Tibial nerve (tissue), 4 donors: ENCODE measurements at regions not wholly inside any gene's neighbourhood (a gene's known extent, or its start where the extent isn't known, plus 50 kb on each side); places are given as distances from the start of the nearest gene placed in this dataset.

Experiments used
- DNase-seq, 2 donors: peaks; one replicate each; pipeline ENCODE4 v3.0.0-alpha.2; 2019; ENCODE audit warnings: low spot score in 2 of 2
- H3K27ac ChIP-seq, 4 donors: fragments of 200-600 bp; sonication (generic) in 3 of 4; one replicate each; pipeline ENCODE4 v1.5.1; 2017 to 2019; ENCODE audit warnings: mild to moderate bottlenecking in 1 of 4
- H3K27me3 ChIP-seq, 2 donors: fragments of 200-600 bp; sonication (generic) in 1 of 2; one replicate each; pipeline versions ENCODE4 v1.5.1 to v1.6.0; 2017 to 2019
- H3K36me3 ChIP-seq, 3 donors: fragments of 200-600 bp; sonication (generic); one replicate each; pipeline ENCODE4 v1.5.1; 2018 to 2019
- H3K4me1 ChIP-seq, 4 donors: fragments of 200-600 bp; sonication (generic) in 3 of 4; one replicate each; pipeline ENCODE4 v1.5.1; 2017 to 2019
- H3K4me3 ChIP-seq, 4 donors: fragments of 200-600 bp; sonication (generic) in 3 of 4; one replicate each; pipeline ENCODE4 v1.5.1; 2017 to 2019; ENCODE audit warnings: mild to moderate bottlenecking in 1 of 4, moderate library complexity in 1 of 4
- H3K9me3 ChIP-seq, 4 donors: fragments of 200-600 bp; sonication (generic) in 3 of 4; one replicate each; pipeline ENCODE4 v1.5.1; 2017 to 2019
- EP300 ChIP-seq, 2 donors: sonication (generic); formaldehyde crosslinking; IDR thresholded peaks; one replicate each; pipeline ENCODE4 v1.6.1; 2017; ENCODE audit warnings: antibody characterized with exemption in 2 of 2, mild to moderate bottlenecking in 1 of 2
- POLR2A ChIP-seq, 2 donors: fragments of 450-650 bp; IDR thresholded peaks; one replicate each; pipeline ENCODE4 v1.6.1; 2017; ENCODE audit warnings: antibody characterized with exemption in 2 of 2, mild to moderate bottlenecking in 2 of 2, moderate library complexity in 2 of 2
- WGBS, 2 donors: methylation state at CpG; one replicate each; pipeline ENCODE4 v1.1.5; 2018; 5-methylcytosine and 5-hydroxymethylcytosine counted together
- TF ChIP-seq, protein P1 (sequence below), 5 experiments: fragments of 200-600 bp in 3 of 5; fragments of 450-650 bp in 2 of 5; sonication (generic) in 3 of 5; IDR thresholded peaks; one replicate each; pipeline ENCODE4 v1.5.1; 2016 to 2019; ENCODE audit warnings: antibody characterized with exemption in 5 of 5, mild to moderate bottlenecking in 3 of 5, moderate library complexity in 2 of 5

GRCh38 chr12:77407931-77408330 lies 342.6 kb upstream of the E2F7 start:
- no peak for DNase-seq
- Histone ChIP-seq H3K27me3 (no peaks in the 10 kb centered on the region), H3K9me3 (no peaks in the 10 kb centered on the region), H3K4me1 (peaks cover 0 to 7% (median 0%) of the 10 kb centered on the region in 4 donors), H3K27ac (peak overlapping the region in 1 of 4 donors; percentile 36), H3K4me3 (no peak overlapping the region), H3K36me3 (no peaks in the 10 kb centered on the region)
- TF ChIP-seq, protein P1, sequence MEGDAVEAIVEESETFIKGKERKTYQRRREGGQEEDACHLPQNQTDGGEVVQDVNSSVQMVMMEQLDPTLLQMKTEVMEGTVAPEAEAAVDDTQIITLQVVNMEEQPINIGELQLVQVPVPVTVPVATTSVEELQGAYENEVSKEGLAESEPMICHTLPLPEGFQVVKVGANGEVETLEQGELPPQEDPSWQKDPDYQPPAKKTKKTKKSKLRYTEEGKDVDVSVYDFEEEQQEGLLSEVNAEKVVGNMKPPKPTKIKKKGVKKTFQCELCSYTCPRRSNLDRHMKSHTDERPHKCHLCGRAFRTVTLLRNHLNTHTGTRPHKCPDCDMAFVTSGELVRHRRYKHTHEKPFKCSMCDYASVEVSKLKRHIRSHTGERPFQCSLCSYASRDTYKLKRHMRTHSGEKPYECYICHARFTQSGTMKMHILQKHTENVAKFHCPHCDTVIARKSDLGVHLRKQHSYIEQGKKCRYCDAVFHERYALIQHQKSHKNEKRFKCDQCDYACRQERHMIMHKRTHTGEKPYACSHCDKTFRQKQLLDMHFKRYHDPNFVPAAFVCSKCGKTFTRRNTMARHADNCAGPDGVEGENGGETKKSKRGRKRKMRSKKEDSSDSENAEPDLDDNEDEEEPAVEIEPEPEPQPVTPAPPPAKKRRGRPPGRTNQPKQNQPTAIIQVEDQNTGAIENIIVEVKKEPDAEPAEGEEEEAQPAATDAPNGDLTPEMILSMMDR (IDR thresholded peaks at IDR 0.05) = no peak
- TF ChIP-seq POLR2A (IDR thresholded peaks at IDR 0.05) (no peak), EP300 (IDR thresholded peaks at IDR 0.05) (no peak)
- WGBS, 2 donors = 65 to 66% methylated on average over 1 of the region's 1 CpG

- 43 to 44% methylated on average over 4 of the region's 4 CpGs for WGBS, 2 donors
- TF ChIP-seq POLR2A (IDR thresholded peaks at IDR 0.05) (no peak), EP300 (IDR thresholded peaks at IDR 0.05) (no peak)
- TF ChIP-seq, protein P1 (IDR thresholded peaks at IDR 0.05) = no peak
- Histone ChIP-seq H3K27me3 (no peaks in the 10 kb centered on the region), H3K27ac (peak overlapping the region in 1 of 4 donors; percentile 43), H3K4me1 (peaks cover 0 to 21% (median 0%) of the 10 kb centered on the region in 4 donors), H3K4me3 (no peak overlapping the region), H3K36me3 (no peaks in the 10 kb centered on the region), H3K9me3 (no peaks in the 10 kb centered on the region)
- no peak for DNase-seq
These were observed 341.0 kb upstream of the E2F7 start for GRCh38 chr12:77406219-77406905.

- H3K36me3 ChIP-seq = no peaks in the 10 kb centered on the region
- no peak for DNase-seq
- 50 to 51% methylated on average over 1 of the region's 1 CpG for WGBS, 2 donors
- no peaks in the 10 kb centered on the region for H3K27me3 ChIP-seq
- peaks cover 0 to 18% (median 0%) of the 10 kb centered on the region in 4 donors for H3K4me1 ChIP-seq
- H3K4me3 ChIP-seq = no peak overlapping the region
- H3K9me3 ChIP-seq = no peaks in the 10 kb centered on the region
- H3K27ac ChIP-seq = no peak overlapping the region
- TF ChIP-seq EP300 (IDR thresholded peaks at IDR 0.05) (no peak), POLR2A (IDR thresholded peaks at IDR 0.05) (no peak)
- TF ChIP-seq, protein P1 (IDR thresholded peaks at IDR 0.05) = no peak
These were observed 337.3 kb upstream of the E2F7 start for GRCh38 chr12:77402716-77403115.

- H3K9me3 ChIP-seq = no peaks in the 10 kb centered on the region
- no peaks in the 10 kb centered on the region for H3K36me3 ChIP-seq
- H3K4me3 ChIP-seq = no peak overlapping the region
- TF ChIP-seq, protein P1 (IDR thresholded peaks at IDR 0.05) = no peak
- peak overlapping the region in 1 of 4 donors; percentile 11 for H3K27ac ChIP-seq
- no peaks in the 10 kb centered on the region for H3K27me3 ChIP-seq
- DNase-seq = no peak
- H3K4me1 ChIP-seq = peaks cover 0 to 18% (median 0%) of the 10 kb centered on the region in 4 donors
These were observed 336.4 kb upstream of the E2F7 start for GRCh38 chr12:77401770-77402081.

- 92 to 97% methylated on average over 3 of the region's 3 CpGs for WGBS, 2 donors
- no peaks in the 10 kb centered on the region for H3K9me3 ChIP-seq
- no peak overlapping the region for H3K4me3 ChIP-seq
- peaks cover 0 to 18% (median 0%) of the 10 kb centered on the region in 4 donors for H3K4me1 ChIP-seq
- no peak for DNase-seq
- no peaks in the 10 kb centered on the region for H3K27me3 ChIP-seq
- H3K27ac ChIP-seq = no peak overlapping the region
- TF ChIP-seq, protein P1 (IDR thresholded peaks at IDR 0.05) = no peak
- no peak for TF ChIP-seq POLR2A (IDR thresholded peaks at IDR 0.05)
- no peak for TF ChIP-seq EP300 (IDR thresholded peaks at IDR 0.05)
- no peaks in the 10 kb centered on the region for H3K36me3 ChIP-seq
These were observed 335.8 kb upstream of the E2F7 start for GRCh38 chr12:77401064-77401769.
